GM13977 (cell line): ENCODE measurements at regions not wholly inside any gene's neighbourhood (a gene's known extent, or its start where the extent isn't known, plus 50 kb on each side); places are given as distances from the start of the nearest gene placed in this dataset.
"Not testable (repeated sequence)": the region's sequence is repeated elsewhere in the genome, so short reads cannot be mapped to it uniquely, and the experiment has no call there.

Source experiments
- DNase-seq: peaks from one replicate; pipeline ENCODE4 v3.0.0; 2012; ENCODE audit warnings: low spot score
- in situ Hi-C: fragments of 300-500 bp; cut with MboI; formaldehyde crosslinking; loops from one replicate; pipeline ENCODE4 v1.12.0; 2022; ENCODE audit warnings: low sequenced_read_pairs, low pct_unique_long_range_greater_than_20kb, mixed read lengths, inconsistent platforms; ENCODE audit not compliant: unreplicated experiment
- TF ChIP-seq, protein P1 (sequence below): IDR thresholded peaks from 2 replicates; pipeline ENCODE4 v1.5.1; 2012; ENCODE audit warnings: mild to moderate bottlenecking, control low read depth; ENCODE audit not compliant: insufficient read depth; ENCODE audit errors: extremely low read depth, missing control alignments

DNA sequence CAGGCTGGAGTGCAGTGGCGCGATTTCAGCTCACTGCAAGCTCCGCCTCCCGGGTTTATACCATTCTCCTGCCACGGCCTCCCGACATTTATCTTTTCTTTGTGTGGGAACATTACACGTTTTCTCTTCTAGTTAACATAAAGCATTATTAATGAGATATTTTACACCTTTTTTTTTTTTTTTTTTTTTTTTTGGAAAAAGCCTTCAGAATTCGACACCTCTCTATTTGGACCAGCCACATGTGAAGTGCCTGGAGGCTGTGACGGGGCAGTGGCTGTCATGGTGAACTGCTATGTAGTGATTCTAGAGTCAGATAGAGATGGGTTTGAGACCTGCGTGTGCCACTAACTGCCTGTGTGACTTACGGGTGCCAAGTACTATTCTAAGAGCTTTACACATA lies 64.3 kb downstream of the SMIM38 start:
- in situ Hi-C loops = no loop called here
- DNase-seq = no peak
- TF ChIP-seq, protein P1, sequence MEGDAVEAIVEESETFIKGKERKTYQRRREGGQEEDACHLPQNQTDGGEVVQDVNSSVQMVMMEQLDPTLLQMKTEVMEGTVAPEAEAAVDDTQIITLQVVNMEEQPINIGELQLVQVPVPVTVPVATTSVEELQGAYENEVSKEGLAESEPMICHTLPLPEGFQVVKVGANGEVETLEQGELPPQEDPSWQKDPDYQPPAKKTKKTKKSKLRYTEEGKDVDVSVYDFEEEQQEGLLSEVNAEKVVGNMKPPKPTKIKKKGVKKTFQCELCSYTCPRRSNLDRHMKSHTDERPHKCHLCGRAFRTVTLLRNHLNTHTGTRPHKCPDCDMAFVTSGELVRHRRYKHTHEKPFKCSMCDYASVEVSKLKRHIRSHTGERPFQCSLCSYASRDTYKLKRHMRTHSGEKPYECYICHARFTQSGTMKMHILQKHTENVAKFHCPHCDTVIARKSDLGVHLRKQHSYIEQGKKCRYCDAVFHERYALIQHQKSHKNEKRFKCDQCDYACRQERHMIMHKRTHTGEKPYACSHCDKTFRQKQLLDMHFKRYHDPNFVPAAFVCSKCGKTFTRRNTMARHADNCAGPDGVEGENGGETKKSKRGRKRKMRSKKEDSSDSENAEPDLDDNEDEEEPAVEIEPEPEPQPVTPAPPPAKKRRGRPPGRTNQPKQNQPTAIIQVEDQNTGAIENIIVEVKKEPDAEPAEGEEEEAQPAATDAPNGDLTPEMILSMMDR = no peak

DNA sequence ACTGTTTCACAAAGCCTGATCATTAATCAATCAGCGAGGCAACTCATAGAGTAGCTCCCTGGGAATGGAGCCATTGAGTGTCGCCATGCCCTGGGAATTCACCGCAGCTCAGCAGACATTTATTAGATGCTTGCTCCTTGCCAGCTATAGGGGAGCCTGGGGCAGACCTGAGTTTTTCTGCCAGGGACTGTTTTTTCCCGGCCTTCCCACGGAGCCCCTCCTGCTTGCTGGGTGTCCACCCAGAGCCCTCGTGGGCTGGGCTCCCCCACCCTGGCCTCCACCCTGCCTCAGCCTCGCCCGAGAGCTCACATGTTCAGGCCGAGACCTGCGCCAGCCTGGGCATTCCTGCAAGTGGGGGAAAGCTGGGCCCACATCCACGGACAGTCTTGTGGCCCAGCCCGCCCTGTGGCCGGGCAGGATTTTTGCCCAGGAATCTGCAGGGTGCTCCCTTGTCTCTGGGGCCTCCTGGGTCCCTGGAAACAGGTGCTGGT lies 64.9 kb downstream of the SMIM38 start:
- no peak for DNase-seq
- TF ChIP-seq, protein P1 = no peak
- in situ Hi-C loops = no loop called here

DNA sequence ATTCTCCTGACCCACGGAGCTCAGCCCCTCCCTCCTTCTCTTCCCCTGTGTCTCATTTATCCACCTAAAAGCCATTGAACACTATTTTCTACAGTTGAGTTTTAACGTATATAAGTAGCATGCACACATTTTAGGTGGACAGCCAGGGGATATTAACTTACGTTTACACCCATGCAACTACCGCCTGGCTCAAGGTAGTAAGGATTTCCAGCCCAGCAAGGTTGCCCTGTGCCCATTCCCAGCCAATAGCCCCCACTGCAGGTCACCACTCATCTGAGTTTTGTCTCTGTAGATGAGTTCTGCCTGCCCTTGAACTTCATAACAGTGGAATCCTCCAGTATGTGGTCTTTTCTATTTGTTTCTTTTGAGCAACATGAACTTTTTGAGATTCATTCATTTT lies 65.4 kb downstream of the SMIM38 start:
- DNase-seq = no peak
- TF ChIP-seq, protein P1 = no peak
- in situ Hi-C loops = no loop called here

GRCh38 chr11:69221636-69222035 lies 65.9 kb downstream of the SMIM38 start:
- in situ Hi-C loops, DNase-seq: not testable (repeated sequence)

DNA sequence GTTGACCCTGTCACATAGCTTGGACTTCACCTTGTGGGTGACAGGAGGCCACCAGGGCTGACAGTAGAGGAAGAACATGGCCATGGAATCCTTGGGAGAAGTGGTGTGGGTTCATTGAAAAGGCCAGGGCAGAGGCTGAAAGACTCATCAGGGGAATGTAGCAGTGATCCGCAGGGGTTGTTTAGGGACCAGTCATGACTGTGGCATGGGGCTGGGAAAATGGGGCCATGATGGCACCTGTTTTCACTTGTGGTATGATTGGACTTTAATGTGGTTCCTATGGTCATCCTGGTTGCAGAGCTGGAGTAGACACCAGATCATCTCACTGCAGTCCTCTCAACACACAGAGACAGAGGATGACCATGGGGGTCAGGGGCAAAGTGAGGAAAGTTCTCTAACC lies 66.7 kb upstream of the MYEOV start:
- in situ Hi-C loops = no loop called here
- DNase-seq = no peak
- TF ChIP-seq, protein P1 = no peak

DNA sequence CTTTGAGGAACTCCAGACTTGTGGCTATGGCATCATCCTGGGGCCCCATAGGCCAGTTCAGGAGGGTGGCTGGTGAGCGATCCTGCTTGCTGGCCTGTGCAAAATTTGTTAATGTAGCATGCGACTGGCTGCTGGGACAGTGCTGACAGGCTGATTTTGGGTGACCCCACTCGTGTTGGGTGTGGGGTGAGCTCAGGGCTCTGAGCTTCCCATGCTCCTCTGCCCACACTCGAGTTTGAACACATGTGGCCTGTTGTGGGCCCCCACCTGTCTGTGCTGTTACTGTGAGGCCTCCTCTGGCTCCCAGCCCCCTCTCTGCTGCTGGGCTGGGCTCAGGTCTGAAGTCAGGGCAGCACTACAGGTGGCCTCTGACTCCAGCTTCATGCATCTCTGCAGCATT lies 64.4 kb upstream of the MYEOV start:
- no peak for DNase-seq
- in situ Hi-C loops = no loop called here

DNA sequence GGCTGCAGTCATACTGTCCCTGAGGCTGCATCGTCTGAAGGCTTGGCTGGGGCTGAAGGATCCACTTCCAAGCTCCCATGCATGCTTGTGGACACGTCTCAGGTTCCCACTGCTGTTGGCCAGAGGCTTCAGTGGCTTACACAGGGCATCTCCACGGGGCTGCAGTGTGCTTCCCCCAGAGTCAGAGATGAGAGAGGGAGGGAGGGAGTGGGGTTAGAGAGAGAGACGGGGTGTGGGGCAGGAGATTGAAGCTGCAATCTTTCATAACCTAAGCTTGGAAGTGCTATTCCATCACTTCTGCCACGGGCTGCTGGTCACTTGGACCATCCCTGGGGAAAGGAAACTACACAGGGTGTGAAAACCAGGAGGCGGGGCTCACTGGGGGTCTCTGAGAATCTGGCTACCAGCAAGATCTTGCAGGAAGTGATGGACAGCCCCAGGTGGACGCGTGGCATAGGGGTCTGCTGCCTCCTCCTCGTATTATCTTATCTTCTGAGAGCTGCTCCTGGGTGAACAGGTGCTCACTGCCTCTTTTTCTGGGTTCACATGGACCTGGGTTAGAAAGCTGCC lies 63.0 kb upstream of the MYEOV start:
- TF ChIP-seq, protein P1 = no peak
- in situ Hi-C loops = no loop called here
- no peak for DNase-seq

More for the DNA sequence above, 64.4 kb upstream of the MYEOV start:
- TF ChIP-seq, protein P1 = no peak
